Putamen (tissue), 1 donor: ENCODE measurements at regions not wholly inside any gene's neighbourhood (a gene's known extent, or its start where the extent isn't known, plus 50 kb on each side); places are given as distances from the start of the nearest gene placed in this dataset.

Experiments
- DNase-seq: peaks from one replicate; pipeline ENCODE4 v3.0.0-alpha.2; 2016; ENCODE audit warnings: low spot score

DNA sequence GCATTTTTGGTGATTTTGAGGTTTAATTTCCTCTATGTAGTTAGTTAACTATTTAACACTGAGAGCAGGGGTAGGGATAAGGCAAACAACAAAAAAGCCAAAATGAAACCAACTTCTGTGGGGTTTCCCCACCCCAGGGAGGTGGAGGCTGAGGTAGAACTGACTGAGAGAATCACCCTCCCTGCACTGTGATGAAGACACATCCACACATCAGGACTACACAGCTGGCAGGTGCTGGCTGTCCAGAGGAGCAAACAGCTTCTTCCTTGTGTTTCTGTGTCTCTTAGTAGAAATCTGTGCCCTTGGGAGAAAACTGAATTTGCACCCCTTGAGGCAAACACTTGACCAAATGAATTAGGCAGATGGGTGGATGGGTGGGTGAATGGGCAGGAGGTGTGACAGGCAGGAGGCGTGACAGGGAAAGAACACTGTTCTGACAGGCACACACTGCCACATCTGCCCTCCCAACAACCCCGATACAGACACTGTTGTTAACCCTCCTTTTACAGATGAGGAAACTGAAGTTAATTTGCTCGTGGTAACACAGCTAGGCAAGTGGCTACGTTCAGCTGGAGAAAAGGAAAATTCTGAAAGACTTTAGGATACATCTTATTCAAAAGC, 62.9 kb upstream of the AMZ2 start:
- DNase-seq, result no peak

DNA sequence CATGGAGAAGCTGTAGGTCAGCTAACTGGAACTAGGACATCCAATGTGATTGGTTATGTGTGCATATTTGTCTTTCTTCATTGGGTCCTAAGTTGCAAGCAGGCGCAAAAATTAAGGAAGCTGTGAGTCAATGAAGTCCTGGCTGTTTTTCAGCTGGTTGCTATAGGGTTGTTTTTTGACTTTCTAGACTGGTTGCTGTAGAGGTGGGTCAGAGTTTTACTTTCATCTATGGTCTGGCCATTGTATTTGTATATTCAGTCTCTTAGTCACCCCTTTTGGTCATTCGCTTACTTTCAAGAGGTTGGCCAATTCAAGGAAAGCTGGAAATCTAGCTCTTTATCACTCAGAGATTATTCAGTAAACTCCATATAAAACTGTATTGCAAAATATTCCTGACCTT, 62.0 kb upstream of the AMZ2 start:
- DNase-seq, result no peak

DNA sequence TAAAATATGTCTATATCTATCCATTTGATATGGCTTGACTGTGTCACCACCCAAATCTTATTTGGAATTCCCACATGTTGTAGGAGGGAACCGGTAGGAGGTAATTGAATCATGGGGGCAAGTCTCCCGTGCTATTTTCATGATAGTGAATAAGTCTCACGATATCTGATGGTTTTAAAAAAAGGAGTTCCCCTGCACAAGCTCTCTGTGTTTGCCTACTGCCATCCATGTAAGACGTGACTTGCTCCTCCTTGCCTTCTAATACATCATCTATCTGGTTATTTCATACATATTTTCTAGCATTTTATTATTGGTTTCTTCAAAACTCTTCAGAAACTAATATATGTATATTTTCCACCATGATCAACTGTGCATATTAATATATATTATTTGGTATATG, 57.3 kb upstream of the AMZ2 start:
- DNase-seq, result no peak

DNA sequence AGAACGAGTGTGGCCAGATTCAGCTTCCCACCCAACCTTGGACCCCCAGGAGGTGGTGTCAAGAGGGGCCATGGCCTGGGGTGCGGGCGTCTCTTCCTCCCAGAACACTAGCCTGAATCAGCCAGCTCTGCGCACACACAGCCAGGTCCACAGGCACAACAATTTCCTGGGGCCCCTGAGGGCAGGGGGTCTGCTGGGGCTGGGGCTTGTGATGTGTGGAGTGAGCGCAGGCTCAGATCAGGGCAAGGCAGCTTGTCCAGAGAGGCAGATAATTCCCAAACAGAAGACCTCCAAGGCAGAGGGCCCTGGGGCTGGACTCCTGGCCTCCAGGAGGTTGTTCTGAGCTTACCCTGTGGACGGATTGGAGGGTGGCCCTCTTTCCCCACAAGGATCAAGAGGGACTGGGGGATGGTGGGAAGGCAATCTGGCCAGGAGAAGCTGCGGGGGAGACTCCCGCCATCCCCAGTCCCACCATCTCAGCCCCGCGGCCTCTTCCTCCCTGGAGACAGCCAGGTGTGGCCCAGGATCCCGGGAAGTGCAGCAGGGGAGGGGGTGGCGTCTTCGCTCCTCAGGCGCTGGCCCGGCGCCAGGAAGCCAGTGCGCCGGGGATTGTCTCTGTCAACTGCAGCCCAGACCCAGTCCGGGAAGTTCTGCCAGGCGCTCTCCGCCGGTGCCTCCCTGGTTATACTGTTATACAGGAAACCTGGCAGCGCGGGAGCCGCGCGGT, 52.0 kb upstream of the AMZ2 start:
- DNase-seq, result no peak

DNA sequence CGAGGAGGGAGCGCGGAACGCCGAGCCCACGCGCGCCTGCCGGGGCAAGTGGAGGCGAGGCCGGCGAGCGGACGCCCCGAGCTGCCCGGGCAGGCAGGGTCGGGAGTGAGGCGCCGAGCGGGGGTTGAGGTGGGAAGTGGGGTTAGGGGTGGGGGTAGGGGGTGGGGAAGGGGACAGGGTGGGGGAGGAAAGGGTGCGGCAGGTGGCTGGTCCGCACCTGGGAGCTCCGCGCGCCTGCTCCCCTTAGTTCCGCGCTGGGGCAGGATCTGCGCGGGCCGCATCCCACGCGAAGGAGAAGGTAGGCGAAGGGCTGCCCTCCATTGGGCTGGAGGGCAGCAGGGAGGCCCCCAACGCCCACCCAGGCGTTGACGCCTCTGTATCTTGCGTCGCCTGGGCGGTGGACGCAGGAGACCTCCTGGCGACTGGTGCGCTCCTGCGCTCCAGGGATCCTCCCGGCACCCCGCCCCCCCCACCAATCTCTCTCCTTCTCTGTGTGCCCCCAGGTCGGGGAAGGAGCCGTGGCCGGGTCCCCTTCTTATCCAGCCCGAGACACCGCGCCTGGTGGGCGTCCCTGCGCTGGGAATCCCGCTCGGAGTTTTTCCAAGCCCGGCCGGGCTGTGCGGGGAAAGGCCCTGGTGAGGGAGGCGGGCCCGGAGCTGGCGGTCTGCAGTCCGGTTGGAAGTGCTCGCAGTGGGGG, 51.3 kb upstream of the AMZ2 start:
- DNase-seq, result no peak

DNA sequence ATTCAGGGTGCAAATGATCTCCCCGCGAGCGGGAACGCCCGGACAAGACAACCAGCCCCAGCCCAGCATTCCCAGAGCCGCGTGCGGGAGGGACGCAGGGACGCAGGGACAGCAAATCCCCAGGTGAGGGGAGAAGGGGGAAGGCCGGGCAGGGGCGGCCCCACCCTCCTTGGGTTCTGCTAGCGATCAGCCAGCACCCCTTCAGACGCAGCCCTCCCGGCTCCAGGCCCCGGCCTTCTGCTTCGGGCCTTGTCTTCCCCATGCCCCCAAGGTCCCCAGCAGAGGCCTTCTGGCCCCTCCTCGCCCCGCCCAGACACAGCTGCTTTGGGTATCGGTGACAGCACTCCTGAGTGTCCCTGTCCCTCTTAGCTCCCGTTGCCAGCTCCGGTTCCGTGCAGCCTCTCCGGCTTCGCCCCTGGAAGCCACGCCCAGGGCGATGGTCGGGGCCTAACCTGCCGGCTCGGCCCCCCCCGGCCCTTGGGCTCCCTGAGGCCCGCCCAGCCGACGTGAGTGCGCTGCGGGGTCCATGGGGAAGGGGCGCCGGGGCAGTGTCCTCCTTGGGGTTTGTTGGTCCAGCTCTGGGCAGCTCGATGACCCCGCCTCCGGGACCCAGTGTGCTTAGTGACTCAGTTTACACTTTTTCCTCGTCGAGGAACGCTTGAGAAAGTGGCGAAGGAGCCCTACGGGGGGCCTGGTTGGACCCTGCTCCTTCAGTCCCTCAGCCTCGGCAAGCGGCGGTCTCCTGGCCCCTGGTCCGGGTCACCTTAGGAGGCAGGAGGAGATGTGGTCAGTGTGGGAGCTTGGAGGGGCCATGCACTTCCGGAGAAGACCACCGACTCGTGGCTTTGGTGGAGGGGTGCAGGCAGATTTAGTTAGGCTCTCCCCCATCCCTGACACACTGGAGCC, 50.5 kb upstream of the AMZ2 start:
- DNase-seq, result no peak

DNA sequence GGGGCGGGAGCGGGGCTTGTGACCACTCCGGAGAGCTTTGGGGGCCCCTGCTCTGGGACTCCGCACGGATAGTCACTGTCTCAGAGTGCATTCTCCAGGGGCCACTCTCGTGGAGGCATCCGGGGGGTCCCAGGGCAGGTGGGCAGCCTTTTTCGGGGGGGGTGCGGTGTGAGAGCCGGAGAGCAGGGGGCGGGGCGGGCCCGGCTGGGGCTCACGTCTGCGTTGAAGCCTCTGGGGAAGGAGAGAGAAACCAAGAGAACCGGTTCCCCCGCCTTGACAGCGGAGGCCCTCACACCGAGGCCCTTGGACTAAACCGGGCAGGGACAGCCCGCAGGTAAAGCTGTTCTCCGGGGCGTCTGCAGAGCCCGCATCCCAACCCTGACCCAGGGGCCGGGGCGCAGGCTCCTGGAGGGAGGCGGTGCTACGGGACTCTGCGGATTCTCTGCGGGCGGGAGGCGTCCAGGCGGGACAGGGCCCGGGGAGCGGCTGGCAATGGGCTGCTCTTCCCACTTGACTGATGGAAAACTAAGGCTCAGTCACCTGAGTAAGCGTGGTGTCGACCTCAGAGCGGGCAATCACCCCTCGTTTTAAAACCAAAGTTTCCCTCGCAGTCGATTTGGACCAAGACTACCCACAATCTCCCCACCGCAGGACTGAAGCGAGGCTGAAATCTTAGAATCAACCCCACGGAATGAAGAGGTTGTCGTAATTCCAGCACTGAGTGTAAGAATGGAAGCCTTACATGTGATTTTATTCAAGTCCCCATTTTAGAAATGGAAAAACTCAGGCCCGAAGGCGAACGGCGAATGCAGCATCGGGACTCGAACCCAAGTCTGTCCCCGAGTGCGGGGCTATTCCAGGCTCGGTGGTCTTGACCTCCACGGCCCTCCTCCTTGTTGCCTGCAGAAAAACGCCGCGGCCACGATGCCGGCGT, 49.6 kb upstream of the AMZ2 start:
- DNase-seq, result no peak
